Right ventricle myocardium inferior (tissue), 1 donor: ENCODE measurements at regions not wholly inside any gene's neighbourhood (a gene's known extent, or its start where the extent isn't known, plus 50 kb on each side); places are given as distances from the start of the nearest gene placed in this dataset.

Experiments used
- ATAC-seq: fragments of 200-7000 bp; cut with Tn5 transposase; one replicate; pipeline ENCODE4 v1.9.1; 2020; ENCODE audit warnings: mild to moderate bottlenecking, moderate library complexity
- DNase-seq: peaks from one replicate; pipeline ENCODE4 v3.0.0; 2021; ENCODE audit errors: missing footprints
- intact Hi-C: fragments of 100-400 bp; cut with DNase I; formaldehyde crosslinking; loops from one replicate; pipeline ENCODE4 v1.11.0; 2022
- donor health status: DM: no; HTN: yes; CAD: no; lungs with severe emphysema.

DNA sequence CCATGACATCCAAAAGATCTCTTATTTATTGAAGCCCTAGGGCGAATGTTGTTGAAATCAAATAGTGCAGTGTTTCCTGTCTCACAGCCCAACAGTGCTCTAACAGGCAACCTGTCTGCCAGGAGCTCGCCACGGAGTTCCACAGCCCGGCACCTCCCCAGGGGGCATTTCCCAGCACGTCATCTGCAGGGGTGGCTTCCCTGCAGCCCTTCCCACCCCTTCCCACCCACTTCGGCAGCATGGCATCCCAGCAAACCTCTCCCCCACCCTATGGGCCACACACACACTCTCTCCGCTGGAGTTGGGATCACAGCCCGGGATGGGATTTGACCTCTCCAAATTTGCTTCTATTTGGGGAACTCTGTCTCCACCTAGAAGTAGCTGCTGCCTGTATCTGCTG lies 62.7 kb upstream of the C14orf180 start:
- DNase-seq = no peak
- intact Hi-C loops = no loop called here
- ATAC-seq = no peak

DNA sequence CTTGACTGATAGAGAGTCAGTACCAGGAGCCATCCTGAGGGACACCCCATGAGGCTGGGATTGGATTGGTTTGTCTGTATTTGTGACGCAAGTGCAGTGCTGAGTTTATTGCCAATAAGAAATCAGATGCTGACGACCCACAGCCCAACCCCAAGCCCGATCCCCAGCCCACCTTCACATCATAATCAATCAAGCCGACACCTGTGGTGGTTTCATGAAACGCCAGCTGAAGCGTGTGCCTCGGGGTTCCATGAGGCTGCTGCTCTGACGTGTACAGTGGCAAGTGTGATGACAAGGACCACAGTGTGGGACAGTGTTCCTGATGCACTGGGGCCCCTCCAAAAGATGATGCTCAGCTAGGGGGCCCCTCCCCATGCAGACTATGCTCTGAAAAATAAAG lies 62.1 kb upstream of the C14orf180 start:
- no peak for DNase-seq
- intact Hi-C loops = no loop called here

GRCh38 chr14:104517867-104518266 lies 61.7 kb upstream of the C14orf180 start:
- intact Hi-C loops = no loop called here
- ATAC-seq (no peak), DNase-seq (no peak)

More for the DNA sequence above, 62.1 kb upstream of the C14orf180 start:
- no peak for ATAC-seq

DNA sequence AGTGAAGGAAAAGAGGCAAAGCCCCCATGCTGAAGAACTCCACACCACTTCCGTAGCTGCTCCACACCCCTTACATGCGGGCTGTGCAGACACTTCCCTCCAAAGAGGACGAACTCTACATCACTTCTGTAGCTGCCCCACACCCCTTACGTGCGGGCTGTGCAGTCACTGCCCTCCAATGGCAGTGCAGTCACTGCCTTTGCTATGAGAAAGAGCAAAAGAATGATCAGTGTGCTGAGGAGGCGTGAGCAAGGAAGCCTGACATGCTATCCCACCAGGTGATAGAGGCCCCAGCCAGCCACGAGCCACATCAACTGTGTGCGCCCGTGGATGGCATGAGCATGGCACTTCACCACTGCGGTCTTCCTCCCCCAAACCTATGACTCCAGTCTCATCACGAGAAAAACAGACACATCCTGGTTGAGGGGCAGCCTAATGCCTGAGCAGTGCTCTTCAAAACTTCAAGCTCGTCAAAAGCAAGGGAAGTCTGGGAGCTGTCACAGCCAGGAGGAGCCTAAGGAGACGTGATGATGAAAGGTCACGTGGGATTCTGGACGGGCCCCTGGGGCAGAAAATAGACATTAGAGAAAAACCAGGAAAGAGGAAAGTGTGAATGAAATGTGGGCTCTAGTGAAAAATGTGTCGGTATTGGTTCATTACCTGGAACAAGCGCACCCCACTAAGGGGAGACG lies 60.8 kb upstream of the C14orf180 start:
- intact Hi-C loops = no loop called here
- no peak for DNase-seq
- ATAC-seq = no peak

GRCh38 chr14:104519721-104520120 lies 59.8 kb upstream of the C14orf180 start:
- ATAC-seq = no peak
- intact Hi-C loops = no loop called here
- DNase-seq = no peak

GRCh38 chr14:104520620-104521410 lies 58.7 kb upstream of the C14orf180 start:
- intact Hi-C loops = no loop called here
- ATAC-seq (no peak), DNase-seq (no peak)

- ATAC-seq (no peak), DNase-seq (no peak)
- intact Hi-C loops = no loop called here
These were observed 57.5 kb upstream of the C14orf180 start for GRCh38 chr14:104521816-104522745.

DNA sequence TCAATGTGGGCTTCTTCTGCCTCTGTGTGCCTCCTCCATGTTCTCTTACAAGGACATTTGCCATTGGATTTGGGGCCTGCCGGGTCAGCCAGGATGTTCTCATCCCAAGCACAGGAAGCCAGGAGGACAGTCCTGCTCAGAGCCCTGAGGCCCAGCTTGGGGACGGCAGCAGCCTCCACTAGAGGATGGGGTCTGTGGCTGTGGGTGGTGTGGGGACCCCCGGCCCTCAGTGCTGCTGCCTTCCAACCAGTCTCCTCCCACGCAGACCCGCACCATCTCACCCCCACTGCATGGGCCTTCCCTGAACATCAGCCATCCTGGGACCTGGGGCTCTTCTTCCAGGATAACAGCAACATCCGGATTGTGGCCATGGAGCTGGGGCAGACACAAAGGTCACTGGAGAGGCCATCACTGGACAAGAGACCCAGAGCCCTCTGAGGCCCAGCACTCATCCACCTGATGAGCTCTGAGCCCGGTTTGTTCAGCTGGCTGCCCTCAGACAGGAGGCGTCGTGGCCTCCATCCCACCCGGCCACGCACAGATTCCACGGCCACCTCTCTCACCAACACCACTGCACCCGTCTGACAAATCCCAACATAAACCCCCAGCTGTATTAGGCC lies 56.5 kb upstream of the C14orf180 start:
- DNase-seq (no peak), ATAC-seq (no peak)
- intact Hi-C loops = no loop called here

GRCh38 chr14:104523546-104523935 lies 56.0 kb upstream of the C14orf180 start:
- no peak for ATAC-seq
- no peak for DNase-seq
- intact Hi-C loops = no loop called here

DNA sequence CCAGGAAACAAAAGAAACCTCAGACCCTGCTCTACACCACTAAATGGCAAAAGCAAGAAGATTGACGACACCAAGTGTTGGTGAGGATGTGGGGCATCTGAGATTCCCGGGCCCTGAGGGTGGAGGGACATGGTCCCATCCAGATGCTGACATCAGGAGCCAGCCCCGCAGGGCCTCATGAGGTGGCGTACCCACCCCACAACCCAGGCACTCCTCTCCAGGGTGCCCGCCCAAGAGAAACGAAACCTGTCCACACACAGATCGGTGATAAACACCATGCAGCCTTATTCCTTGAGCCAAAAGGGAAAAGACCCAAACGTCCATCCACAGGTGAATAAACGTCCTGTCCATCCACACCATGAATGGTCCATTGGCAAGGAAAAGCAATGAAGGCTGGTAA lies 54.8 kb upstream of the C14orf180 start:
- intact Hi-C loops = no loop called here
- DNase-seq (no peak), ATAC-seq (no peak)

DNA sequence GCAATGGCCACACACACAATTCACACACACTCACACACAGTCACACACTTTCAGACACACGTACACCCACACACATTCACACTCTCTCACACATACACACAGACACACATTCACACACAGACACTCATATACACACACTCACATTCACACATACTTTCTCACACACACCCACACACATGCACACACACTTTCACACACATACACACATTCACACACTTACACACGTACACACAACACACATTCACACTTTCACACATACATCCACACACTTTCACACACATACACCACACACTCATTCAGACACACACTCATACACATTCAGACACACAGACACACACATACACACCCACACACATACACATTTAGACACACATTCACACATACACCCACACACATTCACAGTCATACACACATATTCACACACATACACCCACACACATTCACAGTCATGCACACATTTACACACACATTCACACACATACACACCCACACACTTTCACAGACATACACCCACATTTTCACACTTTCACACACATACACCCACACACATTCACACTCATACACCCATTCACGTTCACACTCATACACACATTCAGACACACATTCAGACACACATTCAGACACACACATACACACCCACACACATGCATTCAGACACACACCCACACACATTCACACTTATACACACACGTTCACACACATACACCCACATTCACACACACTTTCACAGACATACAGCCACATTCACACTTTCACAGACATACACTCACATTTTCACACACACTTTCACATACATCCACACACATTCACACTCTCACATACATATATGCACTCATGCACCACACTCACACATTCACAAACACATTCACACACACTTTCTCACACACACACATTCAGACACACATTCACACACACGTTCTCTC lies 52.6 kb upstream of the C14orf180 start:
- DNase-seq = no peak
- intact Hi-C loops = no loop called here
- no peak for ATAC-seq

DNA sequence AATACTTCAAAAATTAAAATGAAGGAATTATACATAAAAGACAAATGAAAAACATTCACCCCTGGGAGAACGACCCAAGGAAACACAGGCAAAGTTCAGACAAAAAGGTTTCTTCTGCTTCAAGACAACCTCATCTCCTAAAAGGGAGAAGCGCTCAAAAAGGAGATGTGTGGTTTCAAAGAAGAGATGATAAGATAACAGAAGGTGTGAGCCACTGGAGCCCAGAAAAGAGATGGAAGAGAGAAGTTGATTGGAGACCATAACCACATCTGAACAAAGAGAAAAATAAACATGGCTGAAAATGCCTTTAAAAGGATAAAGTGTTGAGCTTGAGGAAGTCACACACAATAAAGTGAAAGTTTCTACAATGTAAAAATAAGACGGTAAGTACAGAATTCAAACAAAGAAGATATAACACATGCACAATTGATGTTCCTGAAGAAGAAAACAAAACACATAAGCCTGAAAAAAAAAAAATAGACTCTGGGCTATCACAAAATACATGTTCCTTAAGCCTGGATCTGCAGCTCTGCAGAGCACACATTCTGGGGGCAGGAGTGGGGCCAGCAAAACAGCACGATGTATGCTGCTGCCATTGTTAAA lies 51.6 kb upstream of the C14orf180 start:
- DNase-seq (no peak), ATAC-seq (no peak)
- intact Hi-C loops = no loop called here

GRCh38 chr14:104528496-104528895 lies 51.1 kb upstream of the C14orf180 start:
- no peak for DNase-seq
- no peak for ATAC-seq
- intact Hi-C loops = no loop called here
